ENCODE measurements at regions not wholly inside any gene's neighbourhood (a gene's known extent, or its start where the extent isn't known, plus 50 kb on each side); places are given as distances from the start of the nearest gene placed in this dataset.

DNA sequence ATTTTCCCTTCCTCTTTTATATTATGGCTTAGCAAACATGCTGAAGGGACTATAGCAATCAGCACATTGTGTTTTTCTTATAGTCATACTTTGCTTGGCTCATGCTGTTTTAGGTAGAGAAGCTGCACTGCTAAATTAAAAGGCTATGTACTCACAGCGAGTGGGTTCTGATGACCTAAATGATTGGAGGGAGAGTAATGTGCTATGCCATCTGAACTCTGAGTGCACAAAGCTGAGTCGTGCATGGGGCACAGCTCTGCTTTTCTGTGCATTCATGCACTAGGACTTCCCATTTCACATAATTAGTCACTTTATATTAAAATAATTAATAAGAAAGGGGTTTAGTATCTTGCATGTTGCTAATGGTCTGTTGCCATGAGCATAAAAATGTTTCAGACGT, 132.7 kb upstream of the ADGRL3 start:
- Histone ChIP-seq H3K4me1 (ENCODE audit: insufficient read depth, low read length) (no peaks in the 10 kb centered on the region), H3K27me3 (ENCODE audit: insufficient read depth, low read length) (no peaks in the 10 kb centered on the region), H3K4me3 (ENCODE audit: low read length) (no peak overlapping the region), H3K9me3 (ENCODE audit: low read depth, low read length) (peaks cover 4% of the 10 kb centered on the region)

DNA sequence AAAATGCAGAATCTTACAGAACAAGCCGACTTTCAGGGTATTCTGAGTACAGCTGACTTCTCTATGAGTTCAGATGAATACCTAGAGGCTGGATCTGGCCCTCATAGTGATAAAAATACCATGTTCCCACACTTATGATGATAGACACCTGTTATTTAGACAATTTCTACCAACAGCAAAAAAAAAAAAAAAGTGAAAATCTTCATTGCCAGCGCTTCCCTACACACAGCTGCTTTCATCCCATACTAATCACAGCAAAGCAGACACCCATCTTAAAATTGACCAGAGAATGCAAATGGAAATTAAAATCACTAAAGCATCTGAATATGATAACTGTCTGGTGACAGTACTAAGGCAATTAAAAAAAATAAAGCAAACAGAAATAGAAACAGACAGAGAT, 132.1 kb upstream of the ADGRL3 start:
- no peaks in the 10 kb centered on the region for H3K27me3 ChIP-seq (ENCODE audit: insufficient read depth, low read length)
- peaks cover 4% of the 10 kb centered on the region for H3K9me3 ChIP-seq (ENCODE audit: low read depth, low read length)
- H3K4me1 ChIP-seq (ENCODE audit: insufficient read depth, low read length): no peaks in the 10 kb centered on the region

DNA sequence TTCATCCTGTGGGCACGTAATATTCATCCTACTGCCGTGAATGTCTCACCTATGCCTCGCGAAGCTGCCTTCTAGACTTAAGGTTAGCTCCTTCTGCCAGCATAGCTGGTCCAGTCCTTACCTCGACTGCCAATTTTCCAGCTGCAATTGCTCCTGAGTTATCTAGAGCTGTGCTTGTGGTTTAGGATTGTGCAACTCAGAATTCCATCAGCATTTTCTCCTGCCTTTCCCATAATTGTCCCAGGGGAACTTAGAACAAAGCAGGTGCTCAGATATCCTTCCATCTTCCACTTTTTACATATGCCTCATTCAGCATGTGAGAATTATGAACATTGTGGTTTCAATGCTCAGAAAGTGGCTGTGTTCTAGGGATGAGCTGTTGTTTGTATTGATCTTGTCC, 131.4 kb upstream of the ADGRL3 start:
- Histone ChIP-seq H3K4me1 (ENCODE audit: insufficient read depth, low read length) (no peaks in the 10 kb centered on the region), H3K27me3 (ENCODE audit: insufficient read depth, low read length) (no peaks in the 10 kb centered on the region), H3K4me3 (ENCODE audit: low read length) (no peak overlapping the region), H3K9me3 (ENCODE audit: low read depth, low read length) (peaks cover 4% of the 10 kb centered on the region)

More for the DNA sequence above, 132.1 kb upstream of the ADGRL3 start:
- no peak overlapping the region for H3K4me3 ChIP-seq (ENCODE audit: low read length)

DNA sequence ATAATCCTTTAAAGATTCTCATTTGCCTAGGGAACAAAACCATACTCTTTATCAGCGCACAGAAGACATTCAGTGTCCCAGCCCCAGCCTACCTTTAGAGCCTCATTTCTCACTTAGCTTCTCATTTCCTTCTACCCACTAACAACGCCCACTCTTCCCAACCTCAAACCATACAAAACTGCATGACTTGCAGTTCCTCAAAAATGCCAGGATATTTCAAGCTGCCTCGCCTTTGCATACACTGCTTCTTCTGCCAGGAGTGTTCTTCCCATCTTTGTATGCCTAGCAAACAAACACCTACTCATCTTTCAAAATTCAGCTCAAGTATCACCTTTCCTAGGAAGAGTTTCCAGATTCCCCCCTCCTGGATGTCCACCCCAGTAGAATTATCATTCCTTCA, 129.9 kb upstream of the ADGRL3 start:
- Histone ChIP-seq H3K9me3 (ENCODE audit: low read depth, low read length) (peaks cover 4% of the 10 kb centered on the region), H3K27me3 (ENCODE audit: insufficient read depth, low read length) (no peaks in the 10 kb centered on the region), H3K4me3 (ENCODE audit: low read length) (no peak overlapping the region), H3K4me1 (ENCODE audit: insufficient read depth, low read length) (no peaks in the 10 kb centered on the region)

DNA sequence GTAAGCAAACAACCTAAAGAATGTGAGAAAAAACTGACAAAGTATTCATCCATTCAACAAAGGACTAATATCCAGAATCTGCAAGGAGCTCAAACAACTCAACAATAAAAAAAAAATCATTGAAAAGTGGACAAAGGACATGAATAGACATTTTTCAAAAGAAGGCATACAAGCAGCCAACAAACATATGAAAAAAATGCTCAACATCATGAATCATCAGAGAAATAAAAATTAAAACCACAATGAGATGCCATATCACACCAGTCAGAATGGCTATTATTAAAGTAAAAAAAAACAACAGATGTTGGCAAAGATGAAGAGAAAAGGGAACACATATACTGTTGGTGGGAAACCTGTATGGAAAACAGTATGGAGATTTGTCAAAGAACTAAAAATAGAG, 120.7 kb upstream of the ADGRL3 start:
- H3K27me3 ChIP-seq (ENCODE audit: insufficient read depth, low read length): no peaks in the 10 kb centered on the region
- no peak overlapping the region for H3K4me3 ChIP-seq (ENCODE audit: low read length)

DNA sequence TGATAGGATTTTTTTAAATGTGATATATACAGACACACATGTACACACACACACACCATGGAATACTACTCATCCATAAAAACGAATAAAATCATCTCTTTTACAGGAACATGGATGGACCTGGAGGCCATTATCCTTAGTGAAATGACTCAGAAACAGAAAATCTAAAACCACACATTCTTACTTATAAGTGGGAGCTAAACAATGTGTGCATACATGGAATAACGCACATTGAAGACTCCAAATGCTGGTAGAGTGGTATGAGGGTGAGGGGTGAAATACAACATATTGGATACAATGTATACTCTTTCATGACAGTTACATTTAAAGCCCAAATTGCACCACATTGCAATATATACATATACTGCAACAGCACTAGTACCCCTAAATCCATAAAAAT, 120.2 kb upstream of the ADGRL3 start:
- Histone ChIP-seq H3K9me3 (ENCODE audit: low read depth, low read length) (peaks cover 9% of the 10 kb centered on the region), H3K4me1 (ENCODE audit: insufficient read depth, low read length) (no peaks in the 10 kb centered on the region), H3K27me3 (ENCODE audit: insufficient read depth, low read length) (no peaks in the 10 kb centered on the region), H3K4me3 (ENCODE audit: low read length) (no peak overlapping the region)

More for the DNA sequence above, 120.7 kb upstream of the ADGRL3 start:
- H3K9me3 ChIP-seq (ENCODE audit: low read depth, low read length): peaks cover 9% of the 10 kb centered on the region
- H3K4me1 ChIP-seq (ENCODE audit: insufficient read depth, low read length): no peaks in the 10 kb centered on the region

DNA sequence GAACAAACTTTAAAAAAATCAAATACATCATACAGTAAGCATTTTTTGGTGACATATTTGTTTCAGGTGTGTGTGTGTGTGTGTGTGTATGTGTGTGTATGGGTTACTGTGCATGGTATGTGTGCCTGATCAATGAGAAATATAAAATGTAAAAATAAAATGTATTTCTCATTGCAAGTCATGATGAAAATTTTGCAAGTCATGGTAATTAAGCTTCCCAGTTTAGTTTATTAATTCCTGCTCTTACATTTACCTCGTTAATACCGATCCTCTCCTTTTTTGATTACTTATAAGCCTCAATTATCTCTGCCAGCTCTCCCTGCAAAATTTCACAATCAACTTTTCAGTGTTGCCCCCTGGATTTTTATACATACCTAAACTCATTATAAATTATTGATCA, 114.6 kb upstream of the ADGRL3 start:
- Histone ChIP-seq H3K9me3 (ENCODE audit: low read depth, low read length) (no peaks in the 10 kb centered on the region), H3K4me3 (ENCODE audit: low read length) (no peak overlapping the region), H3K4me1 (ENCODE audit: insufficient read depth, low read length) (no peaks in the 10 kb centered on the region), H3K27me3 (ENCODE audit: insufficient read depth, low read length) (no peaks in the 10 kb centered on the region)

DNA sequence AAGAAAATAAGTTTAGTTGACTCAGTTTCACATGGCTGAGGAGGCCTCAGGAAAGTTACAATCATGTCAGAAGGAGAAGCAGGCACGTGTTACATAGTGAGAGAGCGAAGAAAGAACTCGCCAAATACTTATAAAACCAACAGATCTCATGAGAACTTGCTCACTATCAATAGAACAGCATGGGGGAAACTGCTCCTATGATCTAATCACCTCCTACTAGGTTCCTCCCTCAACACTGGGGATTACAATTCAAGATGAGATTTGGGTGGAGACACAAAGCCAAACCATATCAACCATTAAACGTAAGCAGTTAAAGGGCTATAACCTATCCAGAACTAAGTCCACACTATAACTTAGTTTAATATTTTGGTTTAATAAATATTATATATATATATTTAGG, 113.8 kb upstream of the ADGRL3 start:
- Histone ChIP-seq H3K4me3 (ENCODE audit: low read length) (no peak overlapping the region), H3K27me3 (ENCODE audit: insufficient read depth, low read length) (no peaks in the 10 kb centered on the region), H3K9me3 (ENCODE audit: low read depth, low read length) (no peaks in the 10 kb centered on the region), H3K4me1 (ENCODE audit: insufficient read depth, low read length) (no peaks in the 10 kb centered on the region)

DNA sequence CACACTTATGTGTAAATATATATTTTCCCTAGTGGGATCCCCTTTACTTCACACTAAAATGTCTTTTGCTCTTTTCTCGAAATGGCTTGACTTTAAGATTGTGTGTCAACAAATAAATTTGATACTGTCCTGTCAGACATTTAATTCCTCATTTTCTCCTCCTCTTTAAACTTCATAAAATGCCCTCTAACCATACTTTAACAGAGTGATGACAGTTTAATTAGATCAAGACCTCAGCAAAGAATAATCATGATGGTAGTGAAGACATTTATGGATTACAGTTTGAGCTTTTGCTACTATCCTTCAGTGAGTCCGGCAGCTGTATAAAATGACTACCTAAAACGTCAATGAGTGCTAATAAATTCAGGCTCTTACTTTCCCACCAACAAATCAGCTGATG, 113.1 kb upstream of the ADGRL3 start:
- Histone ChIP-seq H3K4me3 (ENCODE audit: low read length) (no peak overlapping the region), H3K4me1 (ENCODE audit: insufficient read depth, low read length) (no peaks in the 10 kb centered on the region), H3K27me3 (ENCODE audit: insufficient read depth, low read length) (no peaks in the 10 kb centered on the region), H3K9me3 (ENCODE audit: low read depth, low read length) (no peaks in the 10 kb centered on the region)

DNA sequence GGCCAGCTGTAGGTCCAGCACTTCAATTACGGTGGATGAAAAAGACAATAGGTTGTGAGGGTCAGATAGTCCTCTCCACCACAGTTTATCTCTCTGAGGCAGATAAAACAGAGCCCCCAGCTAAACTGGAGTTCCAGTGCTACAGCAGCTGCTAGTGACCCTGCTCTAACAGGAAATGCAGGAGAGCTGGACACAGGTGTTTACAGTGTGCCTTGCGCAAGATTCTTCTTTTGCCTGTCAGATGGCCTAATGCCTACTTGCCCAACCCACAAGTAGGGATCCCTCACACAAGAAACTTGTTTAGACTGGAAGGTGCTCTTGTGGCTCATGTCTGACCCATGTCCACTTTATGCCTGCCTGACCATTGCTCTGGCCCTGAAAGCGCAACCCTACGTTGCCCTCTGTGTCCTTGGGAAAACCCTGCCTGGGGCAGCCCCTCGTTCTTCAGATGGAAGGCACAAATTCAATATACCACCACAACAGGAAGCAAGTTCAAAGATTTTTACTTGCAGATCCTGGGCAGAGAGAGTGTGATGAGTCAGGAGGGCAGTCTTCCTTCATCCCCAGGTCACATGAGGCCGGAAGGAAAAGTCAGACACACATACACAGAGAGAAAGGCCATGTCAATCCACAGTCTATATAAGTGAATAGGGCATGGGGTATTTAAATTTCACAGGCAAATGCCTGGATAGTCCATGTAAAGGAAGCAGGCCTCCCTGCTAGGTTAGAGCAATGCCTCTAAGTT, 105.1 kb upstream of the ADGRL3 start:
- no peaks in the 10 kb centered on the region for H3K9me3 ChIP-seq (ENCODE audit: low read depth, low read length)
- no peak overlapping the region for H3K4me3 ChIP-seq (ENCODE audit: low read length)
- H3K4me1 ChIP-seq (ENCODE audit: insufficient read depth, low read length): no peaks in the 10 kb centered on the region
- no peaks in the 10 kb centered on the region for H3K27me3 ChIP-seq (ENCODE audit: insufficient read depth, low read length)

DNA sequence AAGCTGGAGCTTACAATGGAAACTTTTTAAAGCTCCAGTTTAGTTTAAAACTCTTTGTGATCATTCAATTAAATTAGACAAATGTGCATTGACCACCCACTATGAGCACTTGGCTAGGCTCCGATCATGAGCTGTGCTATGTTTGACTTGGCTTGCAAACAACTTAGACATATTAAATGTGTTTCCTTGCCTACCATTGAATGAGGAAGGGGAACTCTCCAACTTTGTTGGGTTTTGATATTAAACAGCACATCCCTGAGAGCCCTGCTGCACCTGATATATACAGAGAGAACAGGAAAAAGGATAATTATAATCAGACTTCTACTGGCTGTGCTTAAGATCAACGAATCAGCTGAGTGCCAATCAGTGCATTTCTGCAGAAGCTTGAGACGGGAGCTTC, 71.4 kb upstream of the ADGRL3 start:
- Histone ChIP-seq H3K27me3 (ENCODE audit: insufficient read depth, low read length) (no peaks in the 10 kb centered on the region), H3K4me3 (ENCODE audit: low read length) (no peak overlapping the region), H3K4me1 (ENCODE audit: insufficient read depth, low read length) (no peaks in the 10 kb centered on the region), H3K9me3 (ENCODE audit: low read depth, low read length) (no peaks in the 10 kb centered on the region)

DNA sequence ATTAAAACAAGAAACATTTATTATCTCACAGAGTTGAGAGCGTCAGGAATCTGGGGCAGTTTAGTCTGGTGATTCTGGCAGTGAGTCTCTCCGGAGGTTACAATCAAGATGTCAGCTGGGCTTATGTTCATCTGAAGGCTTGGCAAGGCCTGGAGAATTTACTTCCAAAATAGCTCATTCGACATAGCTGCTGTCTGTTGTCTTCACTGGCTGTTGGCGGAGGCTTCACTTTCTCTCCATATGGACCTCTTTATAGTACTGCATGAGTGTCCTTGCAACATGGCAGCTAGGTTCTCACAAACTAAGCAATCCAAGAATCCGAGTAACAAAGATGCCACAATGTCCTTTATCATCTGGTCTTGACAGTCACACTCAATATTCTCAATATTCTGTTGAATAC, 70.2 kb upstream of the ADGRL3 start:
- H3K27me3 ChIP-seq (ENCODE audit: insufficient read depth, low read length): no peaks in the 10 kb centered on the region
- H3K4me3 ChIP-seq (ENCODE audit: low read length): no peak overlapping the region
- no peaks in the 10 kb centered on the region for H3K4me1 ChIP-seq (ENCODE audit: insufficient read depth, low read length)
- no peaks in the 10 kb centered on the region for H3K9me3 ChIP-seq (ENCODE audit: low read depth, low read length)

DNA sequence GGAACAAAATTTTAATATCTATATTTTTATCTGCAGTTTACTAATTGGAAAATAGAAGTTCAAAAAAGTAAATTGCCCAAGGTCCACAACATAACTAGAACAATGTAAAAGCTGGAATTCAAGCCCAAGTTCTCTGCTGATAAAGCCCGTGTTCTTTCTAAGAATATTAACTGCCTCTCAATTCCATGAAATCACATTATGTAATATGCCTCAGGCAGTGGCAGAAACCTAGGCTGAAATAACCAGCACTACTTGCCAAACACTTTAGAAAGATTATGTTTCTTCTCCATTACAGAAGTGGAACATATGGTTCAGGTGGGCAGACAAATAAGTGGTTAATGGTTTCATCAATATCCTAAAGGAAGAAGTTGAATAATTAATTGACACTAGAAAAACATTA, 56.7 kb upstream of the ADGRL3 start:
- no peaks in the 10 kb centered on the region for H3K4me1 ChIP-seq (ENCODE audit: insufficient read depth, low read length)
- no peaks in the 10 kb centered on the region for H3K27me3 ChIP-seq (ENCODE audit: insufficient read depth, low read length)
- H3K4me3 ChIP-seq (ENCODE audit: low read length): no peak overlapping the region
- no peaks in the 10 kb centered on the region for H3K9me3 ChIP-seq (ENCODE audit: low read depth, low read length)

DNA sequence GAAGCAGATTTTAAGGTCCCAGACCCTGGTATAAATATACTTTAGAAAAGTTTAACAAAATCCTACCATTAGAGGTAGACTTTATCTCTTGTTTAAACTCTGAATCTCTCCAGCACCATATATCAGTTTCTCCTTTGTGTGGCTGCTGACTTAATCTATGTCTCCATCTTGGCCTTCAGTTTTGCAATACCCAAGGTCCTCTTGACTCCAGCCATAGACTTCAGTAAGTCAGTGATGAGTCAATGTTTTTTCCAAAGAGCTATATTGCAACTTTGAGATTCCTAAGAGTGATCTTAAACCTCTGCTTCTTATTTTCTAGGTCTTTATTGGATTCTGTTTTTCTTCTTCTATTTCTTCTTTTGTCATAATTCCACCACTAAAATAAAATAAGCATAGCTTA, 50.8 kb upstream of the ADGRL3 start:
- no peaks in the 10 kb centered on the region for H3K9me3 ChIP-seq (ENCODE audit: low read depth, low read length)
- H3K27me3 ChIP-seq (ENCODE audit: insufficient read depth, low read length): no peaks in the 10 kb centered on the region
- no peak overlapping the region for H3K4me3 ChIP-seq (ENCODE audit: low read length)
- H3K4me1 ChIP-seq (ENCODE audit: insufficient read depth, low read length): no peaks in the 10 kb centered on the region
